OCI-LY3 (cell line): ENCODE measurements at regions not wholly inside any gene's neighbourhood (a gene's known extent, or its start where the extent isn't known, plus 50 kb on each side); places are given as distances from the start of the nearest gene placed in this dataset.

Experiments
- CTCF ChIP-seq: fragments of 200-600, 300-600 bp; sonication (generic); IDR thresholded peaks from 2 replicates; pipeline ENCODE4 v1.5.1; 2014; ENCODE audit warnings: antibody characterized with exemption, low read length, low read depth
- EZH2phosphoT487 ChIP-seq: fragments of 200-600 bp; shearing (Covaris generic); IDR thresholded peaks from 2 replicates; pipeline ENCODE4 v1.6.1; 2018; ENCODE audit warnings: antibody characterized with exemption, mixed run types, low read depth

DNA sequence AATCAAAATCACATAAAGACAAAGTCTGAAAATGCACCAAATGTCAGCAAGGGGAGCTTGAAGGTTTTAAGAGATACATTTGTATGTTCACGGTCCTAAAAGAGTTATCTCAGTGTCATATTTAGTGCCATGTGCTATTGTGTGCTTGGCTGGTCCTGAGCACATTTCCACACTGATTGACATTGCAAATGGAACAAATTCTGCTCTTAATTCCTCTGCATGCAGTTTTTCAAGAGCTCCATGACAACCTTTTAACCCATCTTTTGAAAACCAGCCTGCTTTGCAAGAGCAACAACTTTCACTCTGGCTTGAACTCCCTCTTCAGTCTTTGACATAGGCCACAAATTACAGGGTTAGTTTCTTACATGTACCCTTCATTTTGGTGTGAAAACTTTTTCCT, 175.4 kb upstream of the ACTBL2 start:
- no peak for TF ChIP-seq CTCF
- TF ChIP-seq EZH2phosphoT487, result no peak
